ENCODE measurements at regions not wholly inside any gene's neighbourhood (a gene's known extent, or its start where the extent isn't known, plus 50 kb on each side); places are given as distances from the start of the nearest gene placed in this dataset.

DNA sequence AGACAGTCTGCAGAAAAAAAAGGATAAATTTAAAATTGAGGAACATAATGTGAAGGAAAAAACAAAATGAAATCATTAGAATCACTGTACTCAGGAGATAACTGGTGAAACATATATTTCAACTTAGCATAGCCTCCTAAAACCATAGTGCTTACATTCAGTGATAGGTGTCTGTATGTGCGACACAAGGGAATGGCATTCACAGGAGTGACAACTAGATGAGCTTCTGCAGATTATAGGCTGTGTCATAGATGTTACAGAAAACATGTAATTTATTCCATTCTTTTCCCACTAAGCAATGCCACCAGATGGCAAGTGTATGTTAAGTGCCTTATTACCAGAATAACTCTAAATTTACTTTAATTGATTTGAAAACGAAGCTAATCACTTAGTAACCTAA is 960.0 kb upstream of the PCDH20 start:
- TF ChIP-seq, protein P1, sequence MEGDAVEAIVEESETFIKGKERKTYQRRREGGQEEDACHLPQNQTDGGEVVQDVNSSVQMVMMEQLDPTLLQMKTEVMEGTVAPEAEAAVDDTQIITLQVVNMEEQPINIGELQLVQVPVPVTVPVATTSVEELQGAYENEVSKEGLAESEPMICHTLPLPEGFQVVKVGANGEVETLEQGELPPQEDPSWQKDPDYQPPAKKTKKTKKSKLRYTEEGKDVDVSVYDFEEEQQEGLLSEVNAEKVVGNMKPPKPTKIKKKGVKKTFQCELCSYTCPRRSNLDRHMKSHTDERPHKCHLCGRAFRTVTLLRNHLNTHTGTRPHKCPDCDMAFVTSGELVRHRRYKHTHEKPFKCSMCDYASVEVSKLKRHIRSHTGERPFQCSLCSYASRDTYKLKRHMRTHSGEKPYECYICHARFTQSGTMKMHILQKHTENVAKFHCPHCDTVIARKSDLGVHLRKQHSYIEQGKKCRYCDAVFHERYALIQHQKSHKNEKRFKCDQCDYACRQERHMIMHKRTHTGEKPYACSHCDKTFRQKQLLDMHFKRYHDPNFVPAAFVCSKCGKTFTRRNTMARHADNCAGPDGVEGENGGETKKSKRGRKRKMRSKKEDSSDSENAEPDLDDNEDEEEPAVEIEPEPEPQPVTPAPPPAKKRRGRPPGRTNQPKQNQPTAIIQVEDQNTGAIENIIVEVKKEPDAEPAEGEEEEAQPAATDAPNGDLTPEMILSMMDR (IDR thresholded peaks at IDR 0.05), result no peak
- no peak for TF ChIP-seq POLR2A (IDR thresholded peaks at IDR 0.05)
- no peak for TF ChIP-seq POLR2AphosphoS5 (IDR thresholded peaks at IDR 0.05)

All from gastroesophageal sphincter (tissue), 3 donors.